HL-60 (cell line): ENCODE measurements at regions not wholly inside any gene's neighbourhood (a gene's known extent, or its start where the extent isn't known, plus 50 kb on each side); places are given as distances from the start of the nearest gene placed in this dataset.

Experiments
- DNase-seq, 2 experiments: peaks; one replicate each; pipeline ENCODE4 v3.0.0-alpha.2; 2010 to 2020; ENCODE audit warnings: low read depth in 1 of 2, low spot score in 1 of 2
- H3K27ac ChIP-seq: fragments of 250-450 bp; sonication (Bioruptor Pico); replicated peaks from 2 replicates; pipeline ENCODE4 v1.5.1; 2020; ENCODE audit warnings: mild to moderate bottlenecking, moderate library complexity
- H3K27me3 ChIP-seq: fragments of 250-450 bp; sonication (Bioruptor Pico); 2 replicates; pipeline ENCODE4 v1.5.1; 2021; ENCODE audit warnings: mild to moderate bottlenecking, moderate library complexity; ENCODE audit not compliant: insufficient read depth, poor library complexity, severe bottlenecking
- H3K4me3 ChIP-seq: replicated peaks from 2 replicates; pipeline ENCODE4 v1.5.1; 2011; ENCODE audit warnings: mild to moderate bottlenecking, control low read depth, low read length; ENCODE audit not compliant: insufficient read depth
- GABPA ChIP-seq: IDR thresholded peaks from 2 replicates; pipeline ENCODE4 v1.6.1; 2012; ENCODE audit warnings: low read depth
- POLR2AphosphoS5 ChIP-seq: IDR thresholded peaks from 2 replicates; pipeline ENCODE4 v1.6.1; 2012; ENCODE audit warnings: low read depth
- SPI1 ChIP-seq: IDR thresholded peaks from 2 replicates; pipeline ENCODE4 v1.6.1; 2012; ENCODE audit warnings: low read depth, mild to moderate bottlenecking, borderline replicate concordance
- TF ChIP-seq, protein P1 (sequence below): IDR thresholded peaks from 2 replicates; pipeline ENCODE4 v1.6.1; 2012; ENCODE audit warnings: low read depth; ENCODE audit not compliant: insufficient replicate concordance
- TF ChIP-seq, protein P2 (sequence below): IDR thresholded peaks from one replicate; pipeline ENCODE4 v1.5.1; 2011; ENCODE audit warnings: low read length, control low read depth, inconsistent platforms; ENCODE audit not compliant: insufficient read depth

GRCh38 chr15:29475096-29475495 is 205.5 kb upstream of the NSMCE3 start:
- Histone ChIP-seq H3K4me3 (no peak overlapping the region), H3K27ac (no peak overlapping the region), H3K27me3 (no peaks in the 10 kb centered on the region)
- no peak for DNase-seq
- TF ChIP-seq POLR2AphosphoS5 (no peak), SPI1 (no peak), GABPA (no peak)
- TF ChIP-seq, protein P1, sequence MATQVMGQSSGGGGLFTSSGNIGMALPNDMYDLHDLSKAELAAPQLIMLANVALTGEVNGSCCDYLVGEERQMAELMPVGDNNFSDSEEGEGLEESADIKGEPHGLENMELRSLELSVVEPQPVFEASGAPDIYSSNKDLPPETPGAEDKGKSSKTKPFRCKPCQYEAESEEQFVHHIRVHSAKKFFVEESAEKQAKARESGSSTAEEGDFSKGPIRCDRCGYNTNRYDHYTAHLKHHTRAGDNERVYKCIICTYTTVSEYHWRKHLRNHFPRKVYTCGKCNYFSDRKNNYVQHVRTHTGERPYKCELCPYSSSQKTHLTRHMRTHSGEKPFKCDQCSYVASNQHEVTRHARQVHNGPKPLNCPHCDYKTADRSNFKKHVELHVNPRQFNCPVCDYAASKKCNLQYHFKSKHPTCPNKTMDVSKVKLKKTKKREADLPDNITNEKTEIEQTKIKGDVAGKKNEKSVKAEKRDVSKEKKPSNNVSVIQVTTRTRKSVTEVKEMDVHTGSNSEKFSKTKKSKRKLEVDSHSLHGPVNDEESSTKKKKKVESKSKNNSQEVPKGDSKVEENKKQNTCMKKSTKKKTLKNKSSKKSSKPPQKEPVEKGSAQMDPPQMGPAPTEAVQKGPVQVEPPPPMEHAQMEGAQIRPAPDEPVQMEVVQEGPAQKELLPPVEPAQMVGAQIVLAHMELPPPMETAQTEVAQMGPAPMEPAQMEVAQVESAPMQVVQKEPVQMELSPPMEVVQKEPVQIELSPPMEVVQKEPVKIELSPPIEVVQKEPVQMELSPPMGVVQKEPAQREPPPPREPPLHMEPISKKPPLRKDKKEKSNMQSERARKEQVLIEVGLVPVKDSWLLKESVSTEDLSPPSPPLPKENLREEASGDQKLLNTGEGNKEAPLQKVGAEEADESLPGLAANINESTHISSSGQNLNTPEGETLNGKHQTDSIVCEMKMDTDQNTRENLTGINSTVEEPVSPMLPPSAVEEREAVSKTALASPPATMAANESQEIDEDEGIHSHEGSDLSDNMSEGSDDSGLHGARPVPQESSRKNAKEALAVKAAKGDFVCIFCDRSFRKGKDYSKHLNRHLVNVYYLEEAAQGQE, result no peak
- TF ChIP-seq, protein P2, sequence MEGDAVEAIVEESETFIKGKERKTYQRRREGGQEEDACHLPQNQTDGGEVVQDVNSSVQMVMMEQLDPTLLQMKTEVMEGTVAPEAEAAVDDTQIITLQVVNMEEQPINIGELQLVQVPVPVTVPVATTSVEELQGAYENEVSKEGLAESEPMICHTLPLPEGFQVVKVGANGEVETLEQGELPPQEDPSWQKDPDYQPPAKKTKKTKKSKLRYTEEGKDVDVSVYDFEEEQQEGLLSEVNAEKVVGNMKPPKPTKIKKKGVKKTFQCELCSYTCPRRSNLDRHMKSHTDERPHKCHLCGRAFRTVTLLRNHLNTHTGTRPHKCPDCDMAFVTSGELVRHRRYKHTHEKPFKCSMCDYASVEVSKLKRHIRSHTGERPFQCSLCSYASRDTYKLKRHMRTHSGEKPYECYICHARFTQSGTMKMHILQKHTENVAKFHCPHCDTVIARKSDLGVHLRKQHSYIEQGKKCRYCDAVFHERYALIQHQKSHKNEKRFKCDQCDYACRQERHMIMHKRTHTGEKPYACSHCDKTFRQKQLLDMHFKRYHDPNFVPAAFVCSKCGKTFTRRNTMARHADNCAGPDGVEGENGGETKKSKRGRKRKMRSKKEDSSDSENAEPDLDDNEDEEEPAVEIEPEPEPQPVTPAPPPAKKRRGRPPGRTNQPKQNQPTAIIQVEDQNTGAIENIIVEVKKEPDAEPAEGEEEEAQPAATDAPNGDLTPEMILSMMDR, result no peak

- H3K27me3 ChIP-seq, result no peaks in the 10 kb centered on the region
- TF ChIP-seq POLR2AphosphoS5 (no peak), SPI1 (no peak)
- TF ChIP-seq, protein P1, result no peak
- TF ChIP-seq, protein P2, result no peak
Observed at GRCh38 chr15:29473621-29474105, 204.0 kb upstream of the NSMCE3 start.

DNA sequence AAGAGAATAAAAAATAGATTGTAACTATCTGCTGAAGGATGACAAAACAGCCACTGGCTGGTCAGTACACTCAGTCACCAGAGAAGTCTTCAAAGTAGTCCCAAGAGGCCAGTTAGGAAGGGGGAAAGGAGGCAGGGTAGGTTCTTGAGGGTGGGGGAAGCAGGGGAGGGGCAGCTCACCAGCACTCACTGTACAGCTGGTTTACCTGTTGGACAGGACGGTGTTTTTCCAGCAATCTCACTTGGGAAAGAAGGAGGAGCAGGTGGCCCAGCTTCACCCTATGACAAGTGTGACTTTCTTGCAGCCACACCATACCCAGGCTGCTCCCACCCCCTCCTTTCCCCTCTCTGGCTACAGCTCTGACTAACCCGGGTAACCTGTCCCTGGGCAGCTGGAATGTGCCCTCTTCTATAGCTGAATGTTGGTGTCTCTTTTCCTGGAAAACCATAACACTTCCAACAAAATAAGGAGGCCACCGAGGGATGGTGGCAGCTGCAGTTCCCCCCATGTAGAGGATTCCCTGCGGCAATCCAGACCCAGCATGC is 203.4 kb upstream of the NSMCE3 start:
- TF ChIP-seq GABPA (no peak), POLR2AphosphoS5 (no peak)
- TF ChIP-seq, protein P2, result no peak
- no peak for DNase-seq
- Histone ChIP-seq H3K27me3 (no peaks in the 10 kb centered on the region), H3K27ac (no peak overlapping the region), H3K4me3 (no peak overlapping the region)

More at GRCh38 chr15:29473621-29474105, 204.0 kb upstream of the NSMCE3 start:
- DNase-seq, result no peak
- Histone ChIP-seq H3K27ac (no peak overlapping the region), H3K4me3 (no peak overlapping the region)

DNA sequence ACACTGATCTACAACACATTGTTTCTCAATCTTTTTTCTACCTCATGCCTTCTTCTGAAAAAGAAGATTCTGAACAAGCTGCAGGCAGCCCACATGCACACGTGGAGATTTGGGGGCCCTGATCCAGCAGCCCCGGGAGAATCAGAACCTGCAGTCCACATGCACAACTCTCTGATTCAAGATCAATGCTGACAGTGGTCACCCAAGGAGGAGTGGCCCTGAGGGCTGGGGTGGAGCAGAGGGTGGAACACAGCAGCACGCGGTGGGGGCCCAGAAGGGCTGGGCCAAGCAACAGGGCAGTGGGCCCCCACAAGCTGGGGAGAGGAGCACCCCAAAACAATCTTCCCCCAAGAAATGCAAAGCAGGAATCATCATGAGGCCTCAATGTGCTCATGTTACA is 202.1 kb upstream of the NSMCE3 start:
- no peak for DNase-seq
- H3K4me3 ChIP-seq, result no peak overlapping the region
- TF ChIP-seq POLR2AphosphoS5 (no peak), GABPA (no peak), SPI1 (no peak)
- TF ChIP-seq, protein P2, result no peak
- TF ChIP-seq, protein P1, result no peak
- no peaks in the 10 kb centered on the region for H3K27me3 ChIP-seq
- H3K27ac ChIP-seq, result no peak overlapping the region
